OCI-LY3 (cell line): ENCODE measurements at regions not wholly inside any gene's neighbourhood (a gene's known extent, or its start where the extent isn't known, plus 50 kb on each side); places are given as distances from the start of the nearest gene placed in this dataset.
"Not testable (repeated sequence)": the region's sequence is repeated elsewhere in the genome, so short reads cannot be mapped to it uniquely, and the experiment has no call there.

Experiments
- H2AFZ ChIP-seq: fragments of 200-600, 300-600 bp; shearing (Covaris generic); 2 replicates; pipeline ENCODE4 v1.6.0; 2014; ENCODE audit warnings: antibody characterized with exemption, low read depth, low read length
- H3K27ac ChIP-seq: fragments of 200-600, 300-600 bp; sonication (generic); 2 replicates; pipeline ENCODE4 v1.5.1; 2014; ENCODE audit warnings: mild to moderate bottlenecking, low read length, moderate library complexity, mixed read lengths
- H3K27me3 ChIP-seq: fragments of 200-600, 300-600 bp; sonication (generic); 2 replicates; pipeline ENCODE4 v1.6.1; 2014; ENCODE audit warnings: low read depth, low read length, mixed read lengths
- H3K36me3 ChIP-seq: fragments of 200-600, 300-600 bp; sonication (generic); replicated peaks from 2 replicates; pipeline ENCODE3; 2014; ENCODE audit warnings: low read depth, low read length, mixed read lengths
- H3K4me1 ChIP-seq: fragments of 300-600, 200-600 bp; sonication (generic); 2 replicates; pipeline ENCODE4 v1.6.1; 2014; ENCODE audit warnings: low read length, mixed read lengths
- H3K4me2 ChIP-seq: fragments of 200-600, 300-600 bp; sonication (generic); 2 replicates; pipeline ENCODE4 v1.6.1; 2014; ENCODE audit warnings: low read length, mixed read lengths
- H3K4me3 ChIP-seq: fragments of 300-600, 200-600 bp; sonication (generic); 2 replicates; pipeline ENCODE4 v1.5.1; 2014; ENCODE audit warnings: antibody characterized with exemption, mild to moderate bottlenecking, low read length, moderate library complexity
- H3K79me2 ChIP-seq: fragments of 300-600, 200-600 bp; shearing (Covaris generic); 2 replicates; pipeline ENCODE4 v1.6.1; 2014; ENCODE audit warnings: mild to moderate bottlenecking, low read length, mixed read lengths
- H3K9ac ChIP-seq: fragments of 300-600, 200-600 bp; shearing (Covaris generic); 2 replicates; pipeline ENCODE4 v1.6.0; 2014; ENCODE audit warnings: mild to moderate bottlenecking, low read length, moderate library complexity
- H3K9me3 ChIP-seq: fragments of 200-600, 300-600 bp; shearing (Covaris generic); 2 replicates; pipeline ENCODE4 v1.6.1; 2014; ENCODE audit warnings: low read length, mixed read lengths; ENCODE audit not compliant: insufficient read depth
- H4K20me1 ChIP-seq: fragments of 200-600, 300-600 bp; sonication (generic); 2 replicates; pipeline ENCODE4 v1.6.1; 2016; ENCODE audit warnings: low read length, mixed read lengths; ENCODE audit not compliant: insufficient read depth
- CTCF ChIP-seq: fragments of 200-600, 300-600 bp; sonication (generic); IDR thresholded peaks from 2 replicates; pipeline ENCODE4 v1.5.1; 2014; ENCODE audit warnings: antibody characterized with exemption, low read length, low read depth
- EZH2phosphoT487 ChIP-seq: fragments of 200-600 bp; shearing (Covaris generic); IDR thresholded peaks from 2 replicates; pipeline ENCODE4 v1.6.1; 2018; ENCODE audit warnings: antibody characterized with exemption, mixed run types, low read depth

DNA sequence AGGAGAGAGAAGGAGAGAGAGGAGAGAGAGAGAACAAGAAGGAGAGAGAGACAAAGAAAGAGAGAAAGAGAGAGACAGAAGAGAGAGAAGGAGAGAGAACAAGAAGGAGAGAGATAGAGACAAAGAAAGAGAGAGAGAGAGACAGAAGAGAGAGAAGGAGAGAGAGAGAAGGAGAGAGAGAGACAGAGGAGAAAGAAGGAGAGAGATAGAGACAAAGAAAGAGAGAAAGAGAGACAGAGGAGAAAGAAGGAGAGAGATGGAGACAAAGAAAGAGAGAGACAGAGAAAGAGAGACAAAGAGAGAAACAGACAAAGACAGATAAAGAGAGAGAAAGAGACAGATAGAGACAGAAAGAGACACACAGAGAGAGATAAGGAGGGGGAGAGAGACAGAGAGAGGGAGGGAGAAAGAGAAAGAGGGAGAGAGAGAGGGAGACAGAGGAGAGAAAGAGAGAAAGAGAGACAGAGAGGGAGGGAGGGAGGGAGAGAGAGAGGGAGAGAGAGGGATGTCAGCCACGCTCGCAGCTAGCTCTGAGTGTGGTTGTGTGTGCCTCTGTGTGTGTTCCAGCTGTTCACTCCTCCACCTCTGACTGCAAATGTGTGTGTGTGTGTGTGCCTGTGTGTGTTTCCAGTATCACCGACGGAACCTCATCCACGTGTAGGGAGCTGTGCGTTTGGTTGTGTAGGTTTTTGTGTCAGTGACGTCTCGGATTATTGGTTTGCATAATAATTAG lies 105.8 kb downstream of the CRLF2 start:
- Histone ChIP-seq H3K36me3 (no peaks in the 10 kb centered on the region), H3K27me3 (no peaks in the 10 kb centered on the region), H2AFZ (no peak overlapping the region), H3K4me2 (no peak overlapping the region), H3K4me1 (no peaks in the 10 kb centered on the region), H4K20me1 (no peaks in the 10 kb centered on the region), H3K4me3 (no peak overlapping the region), H3K9me3 (0 out of 2 replicates have a peak, but pooled peaks cover 6% of the 10 kb centered on the region), H3K79me2 (no peaks in the 10 kb centered on the region), H3K27ac (no peak overlapping the region), H3K9ac (no peak overlapping the region)
- TF ChIP-seq EZH2phosphoT487 (no peak), CTCF (no peak)

DNA sequence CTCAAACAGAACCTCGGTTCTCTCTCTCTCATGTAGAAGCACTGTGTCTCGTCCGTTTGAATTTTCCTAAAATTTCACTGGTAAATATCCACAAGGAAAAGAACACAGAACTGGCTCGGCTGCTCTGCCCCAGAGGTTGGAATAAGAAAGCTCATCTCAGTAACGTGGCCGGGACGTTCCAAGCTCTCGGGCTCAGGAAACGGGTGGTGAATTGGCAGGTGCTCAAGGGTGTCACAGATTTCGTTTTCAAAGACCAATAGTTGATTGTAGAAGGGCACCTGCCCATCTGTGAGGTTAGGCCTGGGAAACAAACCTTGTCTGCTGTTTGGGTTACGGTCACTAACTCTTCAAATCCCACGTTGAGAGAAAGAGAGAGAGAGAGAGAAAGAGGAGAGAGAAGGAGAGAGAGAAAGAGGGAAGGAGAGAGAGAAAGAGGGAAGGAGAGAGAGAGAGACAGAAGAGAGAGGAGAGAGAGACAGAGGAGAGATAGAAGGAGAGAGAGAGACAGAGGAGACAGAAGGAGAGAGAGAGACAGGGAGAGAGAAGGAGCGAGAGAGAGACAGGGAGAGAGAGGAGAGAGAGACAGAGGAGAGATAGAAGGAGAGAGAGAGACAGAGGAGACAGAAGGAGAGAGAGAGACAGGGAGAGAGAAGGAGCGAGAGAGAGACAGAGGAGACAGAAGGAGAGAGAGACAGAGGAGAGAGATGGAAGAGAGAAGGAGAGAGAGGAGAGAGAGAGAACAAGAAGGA lies 106.6 kb downstream of the CRLF2 start:
- Histone ChIP-seq H3K9me3 (0 out of 2 replicates have a peak, but pooled peaks cover 6% of the 10 kb centered on the region), H4K20me1 (no peaks in the 10 kb centered on the region), H3K4me2 (no peak overlapping the region), H3K27ac (no peak overlapping the region), H3K9ac (no peak overlapping the region), H3K4me3 (no peak overlapping the region), H3K4me1 (no peaks in the 10 kb centered on the region), H2AFZ (no peak overlapping the region), H3K27me3 (peaks cover under 1% of the 10 kb centered on the region; the same call in 1 of the 2 replicates), H3K79me2 (no peaks in the 10 kb centered on the region), H3K36me3 (no peaks in the 10 kb centered on the region)
- TF ChIP-seq CTCF, result no peak
- no peak for TF ChIP-seq EZH2phosphoT487

GRCh38 chrX:1105031-1105430 lies 107.4 kb downstream of the CRLF2 start:
- not testable (repeated sequence) for H4K20me1 ChIP-seq, H3K27ac ChIP-seq, H2AFZ ChIP-seq, H3K9ac ChIP-seq, H3K4me1 ChIP-seq, H3K27me3 ChIP-seq, H3K36me3 ChIP-seq, H3K4me3 ChIP-seq, H3K4me2 ChIP-seq, H3K9me3 ChIP-seq, H3K79me2 ChIP-seq

- no peak overlapping the region for H3K4me3 ChIP-seq
- no peak overlapping the region for H2AFZ ChIP-seq
- H3K27me3 ChIP-seq, result peaks cover 16% of the 10 kb centered on the region
- TF ChIP-seq EZH2phosphoT487, result no peak
- TF ChIP-seq CTCF, result no peak
- no peaks in the 10 kb centered on the region for H3K79me2 ChIP-seq
- H4K20me1 ChIP-seq, result no peaks in the 10 kb centered on the region
- no peak overlapping the region for H3K4me2 ChIP-seq
- no peaks in the 10 kb centered on the region for H3K36me3 ChIP-seq
- no peak overlapping the region for H3K27ac ChIP-seq
- H3K9ac ChIP-seq, result no peak overlapping the region
- H3K9me3 ChIP-seq, result no peaks in the 10 kb centered on the region
- H3K4me1 ChIP-seq, result no peaks in the 10 kb centered on the region
Measured at GRCh38 chrX:1103360-1103759, 109.1 kb downstream of the CRLF2 start.
